Calu3 (cell line): ENCODE measurements at regions not wholly inside any gene's neighbourhood (a gene's known extent, or its start where the extent isn't known, plus 50 kb on each side); places are given as distances from the start of the nearest gene placed in this dataset.

ENCODE experiments used
- BruUV-seq: library from RNA; stranded (reverse); fragments of 400-500 nt; replicated peaks from 2 replicates; lab custom pipeline; 2021; lab: Mats Ljungman, UMichigan
- CTCF ChIA-PET: fragments of 300-600 bp; sonication (Branson Sonifier 250); formaldehyde crosslinking; loops from one replicate; lab custom pipeline; 2022; ENCODE audit warnings: antibody characterized with exemption; lab: Charles Lee
- DNase-seq: peaks from one replicate; pipeline ENCODE4 v3.0.0; 2022
- H3K27ac Mint-ChIP-seq: one replicate; pipeline ENCODE4 v1.8.0; 2022; ENCODE audit warnings: mixed read lengths; ENCODE audit not compliant: unreplicated experiment
- H3K27me3 Mint-ChIP-seq: one replicate; pipeline ENCODE4 v1.8.0; 2022; ENCODE audit warnings: mixed read lengths; ENCODE audit not compliant: unreplicated experiment
- H3K36me3 Mint-ChIP-seq: one replicate; pipeline ENCODE4 v1.8.0; 2022; ENCODE audit warnings: mild to moderate bottlenecking, moderate library complexity, mixed read lengths; ENCODE audit not compliant: insufficient read depth, unreplicated experiment
- H3K4me1 Mint-ChIP-seq: one replicate; pipeline ENCODE4 v1.8.0; 2022; ENCODE audit warnings: mild to moderate bottlenecking, low read depth, mixed read lengths; ENCODE audit not compliant: unreplicated experiment
- H3K4me3 Mint-ChIP-seq: one replicate; pipeline ENCODE4 v1.8.0; 2022; ENCODE audit warnings: mild to moderate bottlenecking, low read depth, moderate library complexity, mixed read lengths; ENCODE audit not compliant: unreplicated experiment
- H3K9me3 Mint-ChIP-seq: one replicate; pipeline ENCODE4 v1.8.0; 2022; ENCODE audit warnings: low read depth, mixed read lengths; ENCODE audit not compliant: unreplicated experiment
- intact Hi-C: fragments of 100-400 bp; cut with micrococcal nuclease; formaldehyde crosslinking; loops from one replicate; pipeline ENCODE4 v1.10.0; 2022; ENCODE audit not compliant: unreplicated experiment
- TF ChIP-seq, protein P1 (sequence below): fragments of 200-600 bp; IDR thresholded peaks from one replicate; pipeline ENCODE4 v1.8.0; 2022; ENCODE audit warnings: antibody characterized with exemption; ENCODE audit not compliant: unreplicated experiment

DNA sequence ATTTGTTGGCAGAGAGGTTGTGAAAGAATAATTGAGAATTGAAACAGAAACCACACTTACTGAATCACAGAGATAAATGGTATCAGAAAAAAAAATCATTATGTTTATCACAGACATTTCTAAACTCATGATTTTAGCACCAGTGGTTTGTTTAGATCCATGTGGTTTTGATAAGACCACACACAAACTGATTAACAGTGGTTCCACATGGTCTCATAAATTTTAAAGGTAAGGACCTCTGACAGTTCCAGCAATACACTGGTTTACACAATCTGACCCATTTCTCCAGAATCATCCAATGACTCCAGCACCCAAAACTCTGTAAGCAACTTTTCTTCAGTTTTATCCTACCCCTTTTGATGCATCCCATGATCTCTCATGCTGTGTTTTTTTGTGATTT lies 261.2 kb downstream of the ANXA1 start:
- CTCF ChIA-PET = no interaction called here
- intact Hi-C loops = no loop called here
- BruUV-seq = no TSS peak

DNA sequence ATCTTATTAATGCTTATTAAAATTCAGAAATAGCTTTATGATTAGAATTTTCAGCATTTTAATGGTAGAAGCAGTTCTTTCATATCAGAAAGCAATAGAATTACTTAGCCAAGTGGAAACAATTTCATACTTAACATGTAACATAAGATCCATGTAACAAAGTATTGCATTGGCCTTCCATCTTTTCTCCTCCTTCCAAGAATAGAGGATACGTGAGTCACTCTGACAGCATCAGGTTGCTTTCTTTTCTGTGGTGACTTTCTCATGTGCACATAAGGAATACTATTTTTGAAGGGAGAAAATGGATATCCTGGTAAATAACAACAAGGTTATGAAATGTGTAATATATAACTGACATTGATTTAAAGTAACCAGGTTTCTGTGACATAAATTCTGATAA lies 272.2 kb downstream of the ANXA1 start:
- CTCF ChIA-PET = no interaction called here
- H3K4me3 Mint-ChIP-seq = no peak overlapping the region
- intact Hi-C loops = no loop called here
- DNase-seq = no peak
- no peak overlapping the region for H3K27ac Mint-ChIP-seq
- H3K4me1 Mint-ChIP-seq = no peaks in the 10 kb centered on the region
- no peaks in the 10 kb centered on the region for H3K27me3 Mint-ChIP-seq
- no peaks in the 10 kb centered on the region for H3K9me3 Mint-ChIP-seq
- no TSS peak for BruUV-seq
- H3K36me3 Mint-ChIP-seq = no peaks in the 10 kb centered on the region
- TF ChIP-seq, protein P1, sequence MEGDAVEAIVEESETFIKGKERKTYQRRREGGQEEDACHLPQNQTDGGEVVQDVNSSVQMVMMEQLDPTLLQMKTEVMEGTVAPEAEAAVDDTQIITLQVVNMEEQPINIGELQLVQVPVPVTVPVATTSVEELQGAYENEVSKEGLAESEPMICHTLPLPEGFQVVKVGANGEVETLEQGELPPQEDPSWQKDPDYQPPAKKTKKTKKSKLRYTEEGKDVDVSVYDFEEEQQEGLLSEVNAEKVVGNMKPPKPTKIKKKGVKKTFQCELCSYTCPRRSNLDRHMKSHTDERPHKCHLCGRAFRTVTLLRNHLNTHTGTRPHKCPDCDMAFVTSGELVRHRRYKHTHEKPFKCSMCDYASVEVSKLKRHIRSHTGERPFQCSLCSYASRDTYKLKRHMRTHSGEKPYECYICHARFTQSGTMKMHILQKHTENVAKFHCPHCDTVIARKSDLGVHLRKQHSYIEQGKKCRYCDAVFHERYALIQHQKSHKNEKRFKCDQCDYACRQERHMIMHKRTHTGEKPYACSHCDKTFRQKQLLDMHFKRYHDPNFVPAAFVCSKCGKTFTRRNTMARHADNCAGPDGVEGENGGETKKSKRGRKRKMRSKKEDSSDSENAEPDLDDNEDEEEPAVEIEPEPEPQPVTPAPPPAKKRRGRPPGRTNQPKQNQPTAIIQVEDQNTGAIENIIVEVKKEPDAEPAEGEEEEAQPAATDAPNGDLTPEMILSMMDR = no peak

More for the DNA sequence above, 261.2 kb downstream of the ANXA1 start:
- H3K4me3 Mint-ChIP-seq = no peak overlapping the region
- no peak overlapping the region for H3K27ac Mint-ChIP-seq
- H3K4me1 Mint-ChIP-seq = no peaks in the 10 kb centered on the region
- H3K36me3 Mint-ChIP-seq = no peaks in the 10 kb centered on the region
- no peaks in the 10 kb centered on the region for H3K9me3 Mint-ChIP-seq
- DNase-seq = no peak
- TF ChIP-seq, protein P1 = no peak
- H3K27me3 Mint-ChIP-seq = no peaks in the 10 kb centered on the region

GRCh38 chr9:73426269-73426668 lies 274.6 kb downstream of the ANXA1 start:
- CTCF ChIA-PET = no interaction called here

GRCh38 chr9:73434826-73435225 lies 283.2 kb downstream of the ANXA1 start:
- Mint-ChIP-seq H3K27ac (no peak overlapping the region), H3K9me3 (no peaks in the 10 kb centered on the region), H3K36me3 (no peaks in the 10 kb centered on the region), H3K4me1 (no peaks in the 10 kb centered on the region), H3K4me3 (no peak overlapping the region), H3K27me3 (no peaks in the 10 kb centered on the region)
- TF ChIP-seq, protein P1 = no peak
- BruUV-seq = no TSS peak
- no peak for DNase-seq
- CTCF ChIA-PET = no interaction called here
- intact Hi-C loops = no loop called here

More at GRCh38 chr9:73426269-73426668, 274.6 kb downstream of the ANXA1 start:
- Mint-ChIP-seq H3K4me3 (no peak overlapping the region), H3K27me3 (no peaks in the 10 kb centered on the region), H3K4me1 (no peaks in the 10 kb centered on the region), H3K27ac (no peak overlapping the region), H3K9me3 (no peaks in the 10 kb centered on the region), H3K36me3 (no peaks in the 10 kb centered on the region)
- DNase-seq = no peak
- no TSS peak for BruUV-seq
- intact Hi-C loops = no loop called here
- TF ChIP-seq, protein P1 = no peak
